C4-2B (cell line): ENCODE measurements at regions not wholly inside any gene's neighbourhood (a gene's known extent, or its start where the extent isn't known, plus 50 kb on each side); places are given as distances from the start of the nearest gene placed in this dataset.
"Not testable (repeated sequence)": the region's sequence is repeated elsewhere in the genome, so short reads cannot be mapped to it uniquely, and the experiment has no call there.

Source experiments
- CTCF ChIP-seq: fragments of 450-650 bp; conservative IDR thresholded peaks from 2 replicates; pipeline ENCODE4 v1.5.1; 2017; ENCODE audit warnings: mild to moderate bottlenecking
- ZFX ChIP-seq: fragments of 450-650 bp; IDR thresholded peaks from 2 replicates; pipeline ENCODE4 v1.6.1; 2017

- not testable (repeated sequence) for TF ChIP-seq CTCF, ZFX
Observed at GRCh38 chr22:23446194-23446593, 133.9 kb downstream of the IGLL1 start.
